H9 (cell line): ENCODE measurements at regions not wholly inside any gene's neighbourhood (a gene's known extent, or its start where the extent isn't known, plus 50 kb on each side); places are given as distances from the start of the nearest gene placed in this dataset.

ENCODE experiments used
- DNase-seq: peaks from one replicate; pipeline ENCODE4 v3.0.0-alpha.2; 2017
- H2AFZ ChIP-seq: one replicate; pipeline ENCODE4 v1.6.1; 2013; ENCODE audit warnings: mild to moderate bottlenecking, low read length, control low read depth, moderate library complexity
- H2AK5ac ChIP-seq: 2 replicates; pipeline ENCODE4 v1.6.1; 2013; ENCODE audit warnings: low read length, control low read depth, mixed read lengths; ENCODE audit not compliant: insufficient read length
- H2BK120ac ChIP-seq: one replicate; pipeline ENCODE4 v1.6.1; 2013; ENCODE audit warnings: low read depth, mild to moderate bottlenecking, low read length, control low read depth, inconsistent platforms; ENCODE audit not compliant: poor library complexity, severe bottlenecking
- H2BK12ac ChIP-seq: 2 replicates; pipeline ENCODE4 v1.6.1; 2013; ENCODE audit warnings: low read length, control low read depth, mixed read lengths, low read depth; ENCODE audit not compliant: insufficient read length
- H2BK15ac ChIP-seq: 2 replicates; pipeline ENCODE4 v1.6.1; 2013; ENCODE audit warnings: low read depth, low read length, control low read depth
- H2BK20ac ChIP-seq: one replicate; pipeline ENCODE4 v1.6.1; 2013; ENCODE audit warnings: low read depth, mild to moderate bottlenecking, low read length, control low read depth, inconsistent platforms; ENCODE audit not compliant: poor library complexity, severe bottlenecking
- H2BK5ac ChIP-seq: 2 replicates; pipeline ENCODE4 v1.6.1; 2013; ENCODE audit warnings: low read length, control low read depth, mixed read lengths; ENCODE audit not compliant: insufficient read length
- H3K14ac ChIP-seq: 2 replicates; pipeline ENCODE4 v1.6.1; 2013; ENCODE audit warnings: low read length, control low read depth; ENCODE audit not compliant: insufficient read depth
- H3K18ac ChIP-seq: 2 replicates; pipeline ENCODE4 v1.6.1; 2013; ENCODE audit warnings: low read depth, mild to moderate bottlenecking, mixed read lengths, low read length, control low read depth; ENCODE audit not compliant: insufficient read length
- H3K23ac ChIP-seq: 2 replicates; pipeline ENCODE4 v1.6.1; 2013; ENCODE audit warnings: low read length, control low read depth, mixed read lengths, low read depth; ENCODE audit not compliant: insufficient read length
- H3K23me2 ChIP-seq: 2 replicates; pipeline ENCODE4 v1.6.1; 2013; ENCODE audit warnings: low read depth, mild to moderate bottlenecking, mixed read lengths, low read length, control low read depth; ENCODE audit not compliant: insufficient read length, poor library complexity, severe bottlenecking
- H3K27ac ChIP-seq: 2 replicates; pipeline ENCODE4 v1.5.1; 2013; ENCODE audit warnings: low read length, control low read depth, mixed read lengths, low read depth; ENCODE audit not compliant: insufficient read length
- H3K27me3 ChIP-seq: 2 replicates; pipeline ENCODE4 v1.6.1; 2013; ENCODE audit warnings: low read length, control low read depth, inconsistent platforms; ENCODE audit not compliant: insufficient read depth
- H3K4ac ChIP-seq: 2 replicates; pipeline ENCODE4 v1.6.1; 2013; ENCODE audit warnings: low read depth, mild to moderate bottlenecking, control low read depth, inconsistent platforms, low read length, moderate library complexity
- H3K4me1 ChIP-seq: 2 replicates; pipeline ENCODE4 v1.6.1; 2013; ENCODE audit warnings: low read length, control low read depth, inconsistent platforms; ENCODE audit not compliant: insufficient read depth
- H3K4me2 ChIP-seq: 2 replicates; pipeline ENCODE4 v1.6.1; 2013; ENCODE audit warnings: low read length, control low read depth, mixed read lengths; ENCODE audit not compliant: insufficient read length, insufficient read depth
- H3K56ac ChIP-seq: 2 replicates; pipeline ENCODE4 v1.6.1; 2013; ENCODE audit warnings: low read depth, mild to moderate bottlenecking, mixed read lengths, low read length, control low read depth; ENCODE audit not compliant: insufficient read length
- H3K79me1 ChIP-seq: 2 replicates; pipeline ENCODE4 v1.6.1; 2013; ENCODE audit warnings: low read depth, mild to moderate bottlenecking, moderate library complexity, low read length, control low read depth, inconsistent platforms; ENCODE audit not compliant: insufficient read depth, poor library complexity, severe bottlenecking
- H3K79me2 ChIP-seq: 2 replicates; pipeline ENCODE4 v1.6.1; 2013; ENCODE audit warnings: low read length, control low read depth, inconsistent platforms; ENCODE audit not compliant: insufficient read depth
- H3K9ac ChIP-seq: 2 replicates; pipeline ENCODE4 v1.6.1; 2013; ENCODE audit warnings: low read length, control low read depth, mixed read lengths; ENCODE audit not compliant: insufficient read length; ENCODE audit errors: extremely low read depth
- H3K9me3 ChIP-seq: one replicate; pipeline ENCODE4 v1.6.1; 2013; ENCODE audit warnings: low read depth, low read length, inconsistent platforms; ENCODE audit not compliant: control insufficient read depth
- H3T11ph ChIP-seq: one replicate; pipeline ENCODE4 v1.6.1; 2013; ENCODE audit warnings: mild to moderate bottlenecking, low read length, control low read depth, inconsistent platforms
- H4K20me1 ChIP-seq: one replicate; pipeline ENCODE4 v1.6.1; 2013; ENCODE audit not compliant: control insufficient read depth, insufficient read length, insufficient read depth
- H4K5ac ChIP-seq: 2 replicates; pipeline ENCODE4 v1.6.1; 2013; ENCODE audit warnings: low read depth, mild to moderate bottlenecking, mixed read lengths, low read length, control low read depth; ENCODE audit not compliant: insufficient read length
- H4K8ac ChIP-seq: replicated peaks from 2 replicates; pipeline ENCODE4 v1.6.1; 2013; ENCODE audit warnings: low read length, control low read depth, mixed read lengths, low read depth; ENCODE audit not compliant: insufficient read length
- H4K91ac ChIP-seq: 2 replicates; pipeline ENCODE4 v1.6.1; 2013; ENCODE audit warnings: low read depth, mild to moderate bottlenecking, moderate library complexity, mixed read lengths, low read length, control low read depth; ENCODE audit not compliant: insufficient read length
- H3K27ac Mint-ChIP-seq, 3 experiments: 2 replicates in 2 of 3; 3 replicates in 1 of 3; pipeline ENCODE4 v1.8.0; 2020 to 2021; ENCODE audit warnings: mixed read lengths in 3 of 3, mild to moderate bottlenecking in 1 of 3, moderate library complexity in 1 of 3
- H3K27me3 Mint-ChIP-seq: 2 replicates; pipeline ENCODE4 v1.8.0; 2021; ENCODE audit warnings: low read depth, mild to moderate bottlenecking, moderate library complexity, mixed read lengths
- H3K36me3 Mint-ChIP-seq, 3 experiments: 2 replicates in 2 of 3; 3 replicates in 1 of 3; pipeline ENCODE4 v1.8.0; 2020 to 2021; ENCODE audit warnings: low read depth in 3 of 3, mixed read lengths in 3 of 3; ENCODE audit not compliant: insufficient read depth in 1 of 3
- H3K4me1 Mint-ChIP-seq, 2 experiments: 2 replicates each; pipeline ENCODE4 v1.8.0; 2020; ENCODE audit warnings: mixed read lengths in 2 of 2
- H3K4me3 Mint-ChIP-seq, 2 experiments: 2 replicates in 1 of 2; 3 replicates in 1 of 2; pipeline ENCODE4 v1.8.0; 2020 to 2021; ENCODE audit warnings: mild to moderate bottlenecking in 2 of 2, mixed read lengths in 2 of 2, moderate library complexity in 1 of 2
- H3K9me3 Mint-ChIP-seq, 2 experiments: 2 replicates in 1 of 2; 3 replicates in 1 of 2; pipeline ENCODE4 v1.8.0; 2020; ENCODE audit warnings: mild to moderate bottlenecking in 2 of 2, mixed read lengths in 2 of 2, moderate library complexity in 1 of 2
- CTCF ChIP-seq: fragments of 200-600 bp; sonication (generic); conservative IDR thresholded peaks from 3 replicates; pipeline ENCODE4 v1.8.0; 2021; ENCODE audit warnings: antibody characterized with exemption, mild to moderate bottlenecking
- WGBS: extraction: QIAGEN DNeasy Blood & Tissue Kit; methylation state at CpG from one replicate; pipeline ENCODE4 v1.1.7; 2013; ENCODE audit warnings: missing lambda C conversion rate, low lambda C conversion rate, mixed read lengths; ENCODE audit not compliant: insufficient read length; ENCODE audit errors: extremely low coverage; 5-methylcytosine and 5-hydroxymethylcytosine counted together

GRCh38 chr6:155709262-155709661 lies 253.6 kb upstream of the NOX3 start:
- WGBS: no CpG with 5 or more reads among the region's 10 CpGs

More at GRCh38 chr6:155709262-155709661, 253.6 kb upstream of the NOX3 start:
- no peak overlapping the region for H2BK120ac ChIP-seq
- no peak overlapping the region for H3K9ac ChIP-seq
- DNase-seq: no peak
- H3K23ac ChIP-seq: no peak overlapping the region
- no peak for TF ChIP-seq CTCF
- Mint-ChIP-seq H3K27me3 (peaks cover 2% of the 10 kb centered on the region; the same call in 1 of the 2 replicates), H3K4me3 (no peak overlapping the region), H3K9me3 (no peaks in the 10 kb centered on the region), H3K36me3 (no peaks in the 10 kb centered on the region; a peak in 1 of 7 replicates), H3K27ac (no peak overlapping the region), H3K4me1 (peaks cover 0 to 4% of the 10 kb centered on the region in 2 experiments; a peak in 2 of 4 replicates)
- no peaks in the 10 kb centered on the region for H3K9me3 ChIP-seq
- H2BK20ac ChIP-seq: no peak overlapping the region
- no peak overlapping the region for H3K4me2 ChIP-seq
- no peak overlapping the region for H3K27ac ChIP-seq
- no peak overlapping the region for H2AFZ ChIP-seq
- H3T11ph ChIP-seq: no peak overlapping the region
- H3K79me1 ChIP-seq: no peaks in the 10 kb centered on the region
- H4K20me1 ChIP-seq: no peaks in the 10 kb centered on the region
- H3K79me2 ChIP-seq: no peaks in the 10 kb centered on the region
- no peak overlapping the region for H3K18ac ChIP-seq
- no peak overlapping the region for H3K14ac ChIP-seq
- no peak overlapping the region for H3K56ac ChIP-seq
- no peaks in the 10 kb centered on the region for H3K4me1 ChIP-seq
- H2AK5ac ChIP-seq: no peak overlapping the region
- H4K8ac ChIP-seq: no peak overlapping the region
- no peak overlapping the region for H2BK5ac ChIP-seq
- no peak overlapping the region for H4K5ac ChIP-seq
- no peak overlapping the region for H2BK15ac ChIP-seq
- no peak overlapping the region for H2BK12ac ChIP-seq
- H3K4ac ChIP-seq: no peak overlapping the region
- H3K27me3 ChIP-seq: no peaks in the 10 kb centered on the region
- H3K23me2 ChIP-seq: no peaks in the 10 kb centered on the region
- no peak overlapping the region for H4K91ac ChIP-seq
